ENCODE measurements at regions not wholly inside any gene's neighbourhood (a gene's known extent, or its start where the extent isn't known, plus 50 kb on each side); places are given as distances from the start of the nearest gene placed in this dataset.

GRCh38 chr20:22866812-22867341 lies 168.2 kb upstream of the SSTR4 start:
- no peak for TF ChIP-seq EZH2phosphoT487 (IDR thresholded peaks at IDR 0.05; ENCODE audit: insufficient read depth, low read depth)
- no peak for TF ChIP-seq EZH2 (IDR thresholded peaks at IDR 0.05; ENCODE audit: insufficient read depth, poor library complexity, severe bottlenecking)
